ENCODE measurements at regions not wholly inside any gene's neighbourhood (a gene's known extent, or its start where the extent isn't known, plus 50 kb on each side); places are given as distances from the start of the nearest gene placed in this dataset.

GRCh38 chr9:114733816-114734215 lies 51.8 kb upstream of the TEX48 start:
- no peak overlapping the region for H3K27ac ChIP-seq (ENCODE audit: low read depth in 1 of 2, low read length in 2 of 2)
- Mint-ChIP-seq H3K36me3 (no peaks in the 10 kb centered on the region), H3K4me3 (no peak overlapping the region), H3K4me1 (peaks cover 14% of the 10 kb centered on the region), H3K27ac (no peak overlapping the region), H3K9me3 (no peaks in the 10 kb centered on the region), H3K27me3 (ENCODE audit: low read depth in 3 of 3) (peaks cover 0 to 3% (median 2%) of the 10 kb centered on the region in 3 donors)
- peaks cover 8 to 10% of the 10 kb centered on the region in 2 donors for H3K4me1 ChIP-seq (ENCODE audit: control insufficient read depth in 1 of 2, insufficient read depth in 2 of 2, low read length in 2 of 2)
- H3K27me3 ChIP-seq (ENCODE audit: control insufficient read depth in 2 of 2, insufficient read depth in 2 of 2, low read length in 2 of 2) = no peaks in the 10 kb centered on the region
- no peaks in the 10 kb centered on the region for H3K79me2 ChIP-seq (ENCODE audit: insufficient read depth, low read length)
- H3K4me3 ChIP-seq (replicated peaks in 1 of 3; ENCODE audit: low read depth in 2 of 3, low read length in 3 of 3) = no peak overlapping the region
- no peaks in the 10 kb centered on the region for H3K36me3 ChIP-seq (replicated peaks in 1 of 2; ENCODE audit: control insufficient read depth in 1 of 2, insufficient read depth in 2 of 2, low read length in 2 of 2)
- no CpG with 5 or more reads among the region's 5 CpGs for WGBS (ENCODE audit: insufficient coverage)
- no peak overlapping the region for H3K9ac ChIP-seq (ENCODE audit: insufficient read depth, low read length, poor library complexity, severe bottlenecking)
- H3K9me3 ChIP-seq (replicated peaks in 1 of 2; ENCODE audit: control insufficient read depth in 1 of 2, insufficient read depth in 1 of 2, low read length in 2 of 2) = no peaks in the 10 kb centered on the region
- intact Hi-C loops (cut with micrococcal nuclease) = loop anchor here in 1 of 2 donors (10.0 kb wide), 2 partner anchors 49 to 181 kb away; partner anchors contain the start of gene TEX48
- H2AFZ ChIP-seq (ENCODE audit: insufficient read depth, low read depth, low read length, poor library complexity, severe bottlenecking) = no peak overlapping the region
- no peak overlapping the region for H3K4me2 ChIP-seq (replicated peaks; ENCODE audit: extremely low read depth, low read length, poor library complexity, severe bottlenecking)
- TF ChIP-seq CTCF (IDR thresholded peaks at IDR 0.05) = no peak
- H4K20me1 ChIP-seq (ENCODE audit: insufficient read depth, low read length) = no peaks in the 10 kb centered on the region
- no peak for DNase-seq

- peaks cover 8% of the 10 kb centered on the region for H3K4me1 Mint-ChIP-seq
- no peak for DNase-seq
- no peak overlapping the region for H3K27ac Mint-ChIP-seq
- intact Hi-C loops (cut with micrococcal nuclease) = loop anchor here in 1 of 2 donors (10.0 kb wide), 2 partner anchors 48 to 182 kb away; partner anchors contain the start of gene TEX48
- Histone ChIP-seq H3K4me2 (replicated peaks; ENCODE audit: extremely low read depth, low read length, poor library complexity, severe bottlenecking) (no peak overlapping the region), H3K79me2 (ENCODE audit: insufficient read depth, low read length) (no peaks in the 10 kb centered on the region), H3K27me3 (ENCODE audit: control insufficient read depth in 2 of 2, insufficient read depth in 2 of 2, low read length in 2 of 2) (no peaks in the 10 kb centered on the region), H4K20me1 (ENCODE audit: insufficient read depth, low read length) (no peaks in the 10 kb centered on the region), H3K9ac (ENCODE audit: insufficient read depth, low read length, poor library complexity, severe bottlenecking) (no peak overlapping the region), H3K4me3 (replicated peaks in 1 of 3; ENCODE audit: low read depth in 2 of 3, low read length in 3 of 3) (no peak overlapping the region), H2AFZ (ENCODE audit: insufficient read depth, low read depth, low read length, poor library complexity, severe bottlenecking) (no peak overlapping the region), H3K9me3 (replicated peaks in 1 of 2; ENCODE audit: control insufficient read depth in 1 of 2, insufficient read depth in 1 of 2, low read length in 2 of 2) (no peaks in the 10 kb centered on the region), H3K36me3 (replicated peaks in 1 of 2; ENCODE audit: control insufficient read depth in 1 of 2, insufficient read depth in 2 of 2, low read length in 2 of 2) (no peaks in the 10 kb centered on the region), H3K4me1 (ENCODE audit: control insufficient read depth in 1 of 2, insufficient read depth in 2 of 2, low read length in 2 of 2) (peaks cover 3 to 5% of the 10 kb centered on the region in 2 donors), H3K27ac (ENCODE audit: low read depth in 1 of 2, low read length in 2 of 2) (no peak overlapping the region)
- no peak for TF ChIP-seq CTCF (IDR thresholded peaks at IDR 0.05)
- H3K36me3 Mint-ChIP-seq = no peaks in the 10 kb centered on the region
- H3K27me3 Mint-ChIP-seq (ENCODE audit: low read depth in 3 of 3) = peaks cover 0 to under 1% (median 0%) of the 10 kb centered on the region in 3 donors
- peaks cover 0 to 2% (median 0%) of the 10 kb centered on the region in 7 donors for H3K9me3 Mint-ChIP-seq
- 83% methylated on average over 1 of the region's 3 CpGs for WGBS (ENCODE audit: insufficient coverage)
- no peak overlapping the region for H3K4me3 Mint-ChIP-seq
Observed at GRCh38 chr9:114732823-114733222, 50.8 kb upstream of the TEX48 start.
